GOT3 (cell line): ENCODE measurements at regions not wholly inside any gene's neighbourhood (a gene's known extent, or its start where the extent isn't known, plus 50 kb on each side); places are given as distances from the start of the nearest gene placed in this dataset.
"Not testable (repeated sequence)": the region's sequence is repeated elsewhere in the genome, so short reads cannot be mapped to it uniquely, and the experiment has no call there.

Source experiments
- DNase-seq: peaks from one replicate; lab custom pipeline; 2025; ENCODE audit warnings: mixed read lengths; lab: John Stamatoyannopoulos, UW

DNA sequence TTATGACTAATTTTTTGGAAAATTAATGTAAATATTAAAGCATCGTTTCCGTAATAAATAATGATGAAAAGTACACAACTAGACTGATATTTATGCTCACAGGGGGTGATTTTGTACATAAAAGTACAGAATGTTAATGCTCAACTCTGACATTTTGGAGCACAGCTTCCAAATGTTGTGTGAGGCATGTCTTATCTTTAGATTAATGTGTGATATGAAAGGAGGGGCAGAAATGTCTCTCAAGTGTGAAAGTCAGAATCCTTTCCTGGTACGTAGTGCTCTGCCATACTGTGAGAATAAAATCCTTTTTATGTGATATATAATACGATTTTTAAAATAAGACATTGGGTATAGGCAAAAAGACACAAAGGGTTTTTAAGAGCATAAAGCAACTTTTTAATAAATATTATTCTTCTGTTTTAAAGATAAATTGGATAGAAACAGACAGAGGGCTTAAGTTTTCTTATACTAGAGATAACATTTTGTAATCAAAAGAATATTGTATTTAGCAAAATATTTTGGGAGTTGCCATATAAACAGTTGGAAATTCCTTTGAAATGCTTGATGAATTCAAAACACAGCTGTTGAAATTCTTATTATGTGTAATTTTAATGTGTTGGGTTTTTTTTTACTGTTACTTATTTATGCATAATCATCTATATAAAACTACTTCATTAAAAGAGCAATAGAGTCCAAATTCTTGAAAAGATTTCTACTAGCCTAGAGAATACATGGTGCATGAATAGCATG is 389.7 kb downstream of the RAP2B start:
- DNase-seq = no peak

DNA sequence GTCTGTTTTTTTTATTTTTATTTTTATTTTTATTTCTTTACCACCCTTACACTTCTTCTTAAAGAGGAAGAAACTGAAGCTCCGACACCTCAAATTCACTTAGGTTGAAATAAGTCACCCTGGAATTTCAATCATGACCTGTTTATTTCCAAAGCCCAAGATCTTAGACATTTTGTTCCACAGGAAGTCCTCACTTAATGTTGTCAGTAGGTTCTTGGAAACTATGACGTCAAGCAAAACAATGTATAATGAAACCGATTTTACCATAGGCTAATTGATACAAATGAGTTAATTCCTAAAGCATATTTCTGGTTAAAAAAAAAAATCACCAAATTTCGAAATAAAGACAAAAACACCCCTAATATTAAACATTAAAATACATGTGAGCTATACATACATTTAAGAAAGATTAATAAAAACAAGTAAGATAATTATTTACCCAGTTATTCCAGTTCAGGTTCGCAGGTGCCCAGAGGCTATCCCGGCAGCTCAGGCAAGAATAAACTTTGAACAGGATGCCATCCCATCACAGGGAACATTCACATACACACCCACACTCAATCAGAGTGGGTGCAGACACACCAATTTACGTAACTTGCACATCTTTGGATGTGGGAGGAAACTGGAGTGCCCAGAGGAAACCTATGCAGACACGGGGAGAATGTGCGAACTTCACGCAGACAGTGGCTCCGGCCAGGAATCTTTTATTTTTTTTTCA is 391.0 kb downstream of the RAP2B start:
- DNase-seq = no peak

DNA sequence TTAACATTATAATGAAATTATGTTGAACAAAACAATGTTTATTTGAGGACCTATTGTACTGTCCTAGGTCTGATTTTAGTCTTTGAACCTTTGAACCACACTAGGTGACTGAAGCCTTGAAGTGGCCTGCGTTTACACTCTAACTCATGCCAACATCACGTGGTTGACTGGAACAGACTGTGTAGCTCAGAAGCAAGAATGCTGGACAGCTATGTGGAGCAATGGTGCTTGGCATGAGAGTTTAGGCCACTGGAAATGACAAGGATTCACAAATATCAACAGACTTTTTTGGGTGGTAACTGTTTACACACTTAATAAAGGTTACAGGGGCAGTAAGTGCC is 391.5 kb downstream of the RAP2B start:
- no peak for DNase-seq

DNA sequence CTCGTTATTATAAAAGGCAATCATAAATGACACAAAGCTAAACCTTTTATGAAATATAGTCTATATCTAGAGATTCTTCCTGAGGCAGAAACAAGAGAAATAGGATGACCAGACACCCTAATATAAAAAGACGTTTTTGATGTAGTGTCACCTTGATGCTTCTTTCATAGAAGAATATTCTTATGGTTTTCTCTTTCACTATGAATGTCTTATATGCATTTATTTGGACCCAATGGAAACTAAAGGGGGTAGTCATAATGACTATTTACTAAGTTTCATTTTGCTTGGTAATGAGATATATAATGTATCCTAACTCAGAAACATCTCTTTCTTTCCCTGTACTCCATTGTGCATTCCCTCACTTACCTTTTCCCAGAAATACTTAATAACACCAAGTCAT is 393.9 kb downstream of the RAP2B start:
- DNase-seq = no peak

DNA sequence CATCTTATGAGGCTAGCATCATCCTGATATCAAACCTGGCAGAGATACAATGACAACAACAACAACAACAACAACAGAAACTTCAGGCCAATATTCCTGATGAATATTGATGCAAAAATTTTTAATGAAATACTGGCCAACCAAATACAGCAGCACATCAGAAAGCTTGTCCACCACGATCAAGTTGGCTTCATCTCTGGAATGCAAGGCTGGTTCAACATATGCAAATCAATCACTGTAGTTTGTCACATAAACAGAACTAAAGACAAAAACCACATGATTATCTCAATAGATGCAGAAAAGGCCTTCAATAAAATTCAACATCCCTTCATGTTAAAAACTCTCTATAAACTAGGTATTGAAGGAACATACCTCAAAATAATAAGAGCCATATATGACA is 397.3 kb downstream of the RAP2B start:
- DNase-seq = not testable (repeated sequence)

DNA sequence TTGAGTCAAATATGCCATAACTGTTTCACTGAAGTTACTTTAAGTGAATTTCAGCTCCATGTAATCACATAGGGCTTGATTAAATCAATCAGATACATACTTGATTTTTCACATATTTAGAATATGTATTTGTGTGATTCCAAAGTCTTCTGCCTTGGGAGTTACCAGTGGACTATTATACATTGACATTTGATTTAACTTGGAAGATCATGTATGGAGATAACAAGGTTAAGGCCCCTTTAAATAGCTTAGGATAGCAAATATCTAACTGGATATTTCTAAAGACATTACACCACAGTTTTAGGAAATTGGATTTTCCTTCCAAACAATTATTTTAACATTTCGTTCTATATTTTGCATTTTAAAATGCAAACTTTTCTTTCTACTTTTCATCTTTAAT is 405.0 kb downstream of the RAP2B start:
- DNase-seq = no peak

DNA sequence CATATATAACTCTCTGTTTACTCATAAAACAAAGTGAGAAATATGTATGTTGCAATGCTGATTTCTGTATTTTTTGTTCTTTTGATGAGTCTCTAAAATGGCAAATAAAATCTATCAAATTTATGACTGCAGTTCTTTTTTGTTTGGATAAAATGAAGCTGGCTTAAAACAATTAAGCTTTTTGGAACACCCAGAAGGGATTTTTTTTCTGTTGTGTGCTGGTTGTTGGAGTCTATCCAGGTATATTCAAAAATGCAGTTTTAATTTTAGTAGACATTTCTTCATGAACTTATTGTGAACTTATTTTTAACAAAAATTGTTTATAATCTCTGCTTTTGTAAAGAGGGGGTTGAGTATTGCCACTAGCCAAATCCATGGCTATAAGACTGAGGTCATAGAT is 405.5 kb downstream of the RAP2B start:
- no peak for DNase-seq

DNA sequence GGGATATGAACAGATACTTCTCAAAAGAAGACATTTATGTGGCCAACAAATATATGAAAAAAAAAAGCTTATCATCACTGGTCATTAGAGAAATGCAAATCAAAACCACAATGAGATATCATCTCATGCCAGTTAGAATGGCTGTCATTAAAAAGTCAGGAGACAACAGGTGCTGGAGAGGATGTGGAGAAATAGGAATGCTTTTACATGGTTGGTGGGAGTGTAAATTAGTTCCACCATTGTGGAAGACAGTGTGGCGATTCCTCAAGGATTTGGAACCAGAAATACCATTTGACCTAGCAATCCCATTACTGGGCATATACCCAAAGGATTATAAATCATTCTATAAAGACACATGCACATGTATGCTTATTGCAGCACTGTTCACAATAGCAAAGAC is 408.5 kb downstream of the RAP2B start:
- DNase-seq = not testable (repeated sequence)

DNA sequence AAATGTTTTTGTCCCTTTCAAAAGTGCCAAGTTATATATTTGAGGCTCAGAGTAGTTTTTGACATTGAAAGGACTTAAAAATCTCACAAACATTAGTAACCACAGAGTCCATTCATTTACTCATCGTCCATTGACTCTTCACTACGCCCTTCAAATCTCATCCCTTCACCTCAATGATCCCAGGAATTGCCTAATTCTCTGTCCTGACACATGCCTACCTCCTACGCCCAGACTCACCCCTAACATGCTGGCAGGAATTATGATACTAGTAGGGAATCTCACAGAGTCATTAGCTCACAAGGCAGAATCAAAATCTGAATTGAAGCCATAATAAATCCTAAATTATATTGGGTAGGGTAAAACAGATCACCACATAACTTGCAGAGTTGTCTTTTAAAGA is 410.1 kb downstream of the RAP2B start:
- no peak for DNase-seq

DNA sequence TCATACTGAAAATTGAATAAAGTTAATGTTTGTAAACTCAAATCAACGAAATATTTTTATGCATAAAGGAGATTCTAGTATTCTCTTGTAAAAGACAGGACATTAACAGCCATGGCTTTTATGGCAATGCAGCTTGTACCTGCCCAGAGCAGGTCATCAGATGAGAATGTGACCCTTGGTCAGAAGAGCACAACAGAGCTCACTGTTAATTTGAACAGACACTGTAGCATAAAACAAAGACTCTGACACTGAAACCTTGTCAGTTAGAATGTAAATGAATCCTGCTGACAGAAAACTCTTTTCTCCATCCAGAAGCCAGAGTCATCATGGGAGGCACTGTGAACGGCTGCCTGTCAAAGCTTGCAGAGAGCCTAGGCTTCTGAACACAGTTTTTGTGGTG is 410.6 kb downstream of the RAP2B start:
- no peak for DNase-seq

DNA sequence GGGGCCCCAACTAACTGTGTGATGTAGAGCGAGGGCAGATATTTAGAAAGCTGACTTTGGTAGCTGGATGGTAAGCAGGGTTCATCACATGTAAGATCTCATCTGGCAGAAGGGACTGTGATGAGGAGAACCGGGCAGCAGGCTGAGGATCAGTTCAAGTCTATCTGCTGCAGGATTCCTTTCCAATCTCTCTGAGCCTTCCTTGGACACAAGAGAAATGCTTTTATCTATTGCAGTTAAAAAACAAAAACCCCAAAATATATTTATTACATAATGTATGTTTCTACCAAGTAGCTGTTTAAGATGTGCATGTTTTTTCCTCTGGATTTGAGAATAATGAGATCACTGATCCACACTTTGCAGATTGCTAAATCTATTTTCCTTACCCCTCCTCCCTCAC is 411.5 kb downstream of the RAP2B start:
- DNase-seq = no peak

DNA sequence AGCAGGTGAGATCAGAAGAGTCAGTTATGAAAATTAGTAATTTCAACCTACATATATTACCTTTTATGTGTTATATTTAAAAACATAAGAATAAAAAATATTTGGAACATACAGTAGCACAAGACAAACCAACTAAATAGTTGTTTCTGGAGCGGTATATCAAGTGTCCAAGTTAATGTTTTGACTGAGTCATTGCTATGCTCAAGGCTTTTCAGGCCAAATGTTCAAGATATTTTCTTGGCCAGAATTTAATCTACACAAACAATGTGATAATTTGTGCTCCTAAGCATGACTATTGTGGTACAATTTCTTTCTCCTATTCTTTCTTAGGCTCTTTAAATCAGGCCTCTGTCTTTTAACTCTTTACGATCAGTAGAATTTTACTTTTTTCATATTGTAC is 412.4 kb downstream of the RAP2B start:
- DNase-seq = no peak

DNA sequence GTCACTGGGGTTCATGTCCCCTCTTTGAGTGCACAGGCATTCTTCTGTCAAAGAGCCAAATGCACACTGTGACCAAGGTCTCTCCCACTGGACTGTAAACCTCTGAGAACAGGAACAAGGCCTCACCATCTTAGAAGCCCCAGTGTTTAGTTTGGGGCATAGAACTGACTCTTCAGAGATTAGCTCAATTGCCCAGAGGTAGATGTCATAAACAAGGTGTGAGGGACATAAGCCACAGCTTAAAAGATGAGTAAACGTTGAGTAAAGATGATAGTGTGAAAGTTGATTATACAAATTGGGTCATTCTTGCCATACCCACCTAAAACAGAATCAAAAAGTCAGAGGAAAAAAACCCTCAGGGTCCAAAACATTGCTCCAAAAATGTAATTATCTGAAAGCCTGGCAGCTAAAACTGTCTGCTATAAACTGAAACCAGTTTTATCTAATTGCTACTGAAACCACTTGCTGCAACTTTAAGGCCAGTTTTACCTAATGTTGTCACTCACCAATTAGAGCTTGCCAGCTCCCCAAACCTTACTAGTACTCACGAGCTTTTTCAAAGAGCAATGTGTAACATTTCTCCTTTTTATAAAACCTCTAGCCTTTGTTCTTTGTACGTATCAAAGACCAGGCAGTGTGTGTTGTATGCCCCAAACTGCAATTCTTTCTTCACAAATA is 415.2 kb downstream of the RAP2B start:
- no peak for DNase-seq

DNA sequence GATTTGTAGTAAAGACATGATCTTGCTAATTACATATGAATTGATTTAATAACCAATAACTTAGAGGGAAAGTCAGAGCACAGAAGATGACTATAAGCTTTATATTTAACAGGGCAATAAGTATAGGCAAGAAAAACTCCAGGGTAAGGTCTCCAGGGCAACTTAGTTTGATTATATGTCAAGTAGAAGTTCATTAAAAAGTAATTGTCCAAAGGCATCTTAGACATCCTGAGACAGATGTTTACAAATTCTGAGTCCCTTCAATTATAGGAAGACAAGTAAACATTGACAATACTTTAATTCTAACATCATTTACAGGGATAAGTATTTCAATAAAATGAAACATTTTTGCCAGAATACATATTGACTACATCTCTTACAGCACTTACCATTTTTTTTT is 416.0 kb downstream of the RAP2B start:
- DNase-seq = no peak

DNA sequence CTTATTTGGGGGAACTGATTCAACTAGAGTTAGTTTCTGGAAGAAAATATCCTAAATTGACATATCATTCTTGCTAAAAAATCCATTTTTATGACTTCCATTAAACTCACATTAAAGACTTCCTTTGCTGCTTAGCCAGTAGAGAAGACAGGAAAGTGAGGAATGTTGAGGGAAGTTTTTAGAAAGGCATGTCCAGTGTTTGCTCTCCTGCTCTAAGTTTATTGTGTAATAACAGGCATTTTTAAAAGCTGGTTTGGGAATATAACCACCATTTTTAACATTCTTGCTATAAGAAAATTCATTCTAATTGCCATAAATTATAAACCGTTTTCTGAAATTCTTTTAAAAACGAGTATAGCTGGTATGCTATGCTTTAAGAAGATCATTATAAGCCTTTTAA is 428.0 kb downstream of the RAP2B start:
- DNase-seq = no peak

DNA sequence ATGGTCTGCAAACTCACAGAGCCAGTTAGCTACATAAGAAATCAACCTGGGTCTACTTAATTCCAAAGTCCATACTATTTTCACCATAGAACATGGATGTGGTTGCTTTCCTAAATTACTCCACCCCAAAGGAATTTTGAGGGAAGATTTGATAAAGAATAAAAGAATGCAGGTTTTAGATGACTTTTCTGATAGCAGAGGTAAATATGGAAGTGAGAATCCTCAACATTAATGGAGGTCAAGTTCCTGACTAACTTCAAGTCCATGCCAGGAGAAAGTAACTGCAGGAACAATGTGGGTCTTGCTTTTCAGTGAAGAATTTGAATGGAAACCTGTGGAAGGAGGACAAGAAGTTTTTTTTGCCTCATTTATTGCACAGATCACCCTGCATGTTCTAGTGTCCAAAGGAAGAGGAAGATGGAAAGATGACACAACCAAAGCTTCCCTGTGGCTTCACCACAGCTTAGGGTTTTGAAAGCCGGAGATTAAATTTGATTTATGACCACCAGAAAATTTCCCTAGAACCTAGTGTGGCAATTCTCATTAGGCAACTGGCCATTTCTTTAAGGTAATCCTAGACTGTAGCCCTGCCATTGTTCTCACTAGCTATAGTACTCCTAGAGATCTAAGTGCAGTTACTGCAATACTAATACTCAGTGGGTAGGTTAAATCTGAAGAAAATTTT is 429.7 kb downstream of the RAP2B start:
- no peak for DNase-seq

DNA sequence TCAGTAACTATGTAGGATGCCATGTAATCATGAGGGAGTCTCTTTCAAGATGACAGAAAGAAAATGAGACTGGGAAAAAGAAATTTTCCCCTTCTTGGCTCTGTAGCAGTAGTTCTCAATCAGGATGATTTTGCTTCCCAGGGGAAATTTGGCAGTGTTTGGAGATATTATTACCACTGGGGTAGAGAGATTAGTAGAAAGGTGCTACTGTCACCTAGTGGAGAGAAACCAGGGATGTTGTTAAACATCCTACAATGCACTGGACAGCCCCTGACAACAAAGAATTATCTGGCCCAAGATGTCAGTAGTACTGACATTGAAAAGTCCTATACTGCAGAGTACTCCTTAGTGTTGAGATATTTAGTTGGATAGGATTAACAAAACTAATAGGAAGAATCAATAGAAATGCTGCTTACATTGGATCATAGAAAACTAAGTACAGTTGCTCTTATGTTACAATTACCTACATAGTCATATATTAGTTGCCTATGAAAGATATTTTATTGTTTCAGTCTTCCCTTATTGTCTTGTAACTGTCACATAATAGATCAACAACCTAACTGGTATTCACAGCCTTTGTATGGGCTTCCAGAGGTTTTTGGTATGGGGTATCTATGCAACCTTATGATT is 433.3 kb downstream of the RAP2B start:
- no peak for DNase-seq

DNA sequence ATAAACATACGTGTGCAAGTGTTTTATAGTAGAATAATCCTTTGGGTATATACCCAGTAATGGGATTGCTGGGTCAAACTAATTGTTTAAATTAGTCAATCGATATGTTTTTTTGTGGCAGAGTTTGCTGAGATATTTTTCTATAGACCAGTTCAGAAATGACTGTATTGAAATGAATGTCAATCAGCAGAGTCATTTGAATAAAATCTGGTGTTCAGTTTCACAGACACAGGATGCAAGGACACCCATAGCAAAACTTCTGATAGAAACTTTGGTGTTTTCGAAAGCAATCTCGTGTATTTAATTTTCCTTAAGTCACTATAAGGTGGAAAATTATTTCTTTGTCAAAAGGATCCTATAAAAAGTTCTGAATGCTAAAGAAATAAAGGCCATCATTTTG is 434.4 kb downstream of the RAP2B start:
- DNase-seq = no peak

DNA sequence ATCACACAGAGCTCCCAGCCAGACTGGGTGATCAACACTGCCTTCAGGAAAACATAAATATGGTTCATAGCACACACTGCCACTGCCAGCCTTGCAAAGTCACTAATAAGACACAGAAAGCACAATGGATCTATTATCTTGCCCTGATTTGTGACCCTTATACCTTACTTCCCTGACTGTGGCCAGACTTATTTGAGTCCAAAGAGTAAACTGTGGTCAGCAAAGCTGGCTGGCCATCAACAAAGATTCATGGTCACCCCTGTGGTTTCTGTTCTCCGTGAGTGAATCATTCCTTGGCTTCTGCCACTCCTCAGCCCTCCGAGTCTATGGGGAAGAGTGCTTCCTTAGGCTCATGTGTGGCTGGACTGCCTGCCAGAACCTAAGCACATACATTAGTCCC is 437.7 kb downstream of the RAP2B start:
- peak; percentile 23 for DNase-seq

DNA sequence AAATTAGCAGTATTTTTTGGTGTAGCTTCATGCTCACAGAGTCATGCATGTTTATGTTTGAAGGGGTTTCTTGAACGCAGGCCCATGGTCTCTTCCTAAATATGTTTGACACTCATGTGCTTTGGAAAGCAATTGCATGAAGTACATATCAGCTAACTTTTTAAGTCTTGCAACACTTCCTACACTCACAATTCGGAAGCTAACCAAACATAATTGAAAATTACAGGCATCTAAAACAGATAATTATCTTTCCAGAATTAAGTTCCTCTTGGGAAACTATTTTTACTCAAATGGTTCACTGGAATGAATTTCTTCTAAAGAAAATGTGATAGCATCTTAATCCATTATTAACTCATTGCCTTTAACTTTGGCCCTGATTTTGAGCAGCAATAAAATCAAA is 438.9 kb downstream of the RAP2B start:
- no peak for DNase-seq

DNA sequence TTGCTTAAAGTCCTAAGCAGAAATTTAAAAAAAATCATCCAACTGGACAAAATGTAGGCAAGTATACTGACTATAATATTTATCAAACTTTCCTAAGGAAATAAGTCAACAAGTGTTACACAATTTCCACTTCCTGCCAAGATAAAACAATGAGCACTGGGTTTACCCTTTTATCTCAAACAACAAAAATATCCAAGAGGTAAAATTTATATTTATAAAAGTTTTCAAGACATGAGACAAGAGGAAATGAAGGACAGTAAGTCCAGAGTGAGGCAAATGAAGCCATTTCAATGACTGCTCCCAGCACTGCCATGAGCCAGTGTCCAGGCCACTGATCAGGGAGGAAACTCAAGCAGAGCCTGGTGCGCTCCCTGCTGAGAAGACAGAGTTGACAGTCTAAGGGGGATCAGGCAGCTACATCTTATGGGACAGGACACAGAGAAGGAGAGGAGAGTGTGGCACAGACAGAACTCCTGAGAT is 439.4 kb downstream of the RAP2B start:
- no peak for DNase-seq

DNA sequence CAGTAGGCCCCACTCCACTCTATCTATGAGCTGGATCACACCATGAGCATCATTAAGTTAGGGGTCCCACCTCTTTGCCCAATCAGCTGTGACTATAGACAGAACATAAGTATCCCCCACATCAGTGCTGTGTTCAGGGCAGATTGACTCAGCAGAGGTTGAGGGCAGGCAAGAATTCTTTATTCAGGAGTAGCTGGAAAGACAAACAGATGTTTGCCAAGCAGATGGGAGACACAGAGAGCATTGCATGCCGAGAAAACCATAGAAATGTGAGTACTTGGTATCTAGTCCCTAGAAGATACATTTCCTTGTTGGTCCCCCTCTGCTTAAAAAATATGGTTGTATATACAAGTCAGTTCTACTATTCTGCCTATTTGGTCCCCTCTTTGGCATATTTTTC is 440.8 kb downstream of the RAP2B start:
- DNase-seq = no peak
